GM12864 (cell line): ENCODE measurements at regions not wholly inside any gene's neighbourhood (a gene's known extent, or its start where the extent isn't known, plus 50 kb on each side); places are given as distances from the start of the nearest gene placed in this dataset.

ENCODE experiments used
- DNase-seq: peaks from one replicate; pipeline ENCODE4 v3.0.0-alpha.2; 2011; ENCODE audit warnings: low read depth
- H3K4me3 ChIP-seq: 2 replicates; pipeline ENCODE4 v1.5.1; 2011; ENCODE audit warnings: mild to moderate bottlenecking, low read depth, low read length, control low read depth
- CTCF ChIP-seq: IDR thresholded peaks from 2 replicates; pipeline ENCODE4 v1.5.1; 2011; ENCODE audit warnings: low read depth, mild to moderate bottlenecking, moderate library complexity, low read length, control low read depth, inconsistent platforms; ENCODE audit errors: missing control alignments

- TF ChIP-seq CTCF: no peak
- no peak for DNase-seq
- H3K4me3 ChIP-seq: no peak overlapping the region
Observed at GRCh38 chr11:115819014-115819413, 314.8 kb upstream of the CADM1 start.

GRCh38 chr11:115817844-115818468, 313.7 kb upstream of the CADM1 start:
- H3K4me3 ChIP-seq: no peak overlapping the region
- DNase-seq: no peak
- TF ChIP-seq CTCF: no peak

- no peak for TF ChIP-seq CTCF
- no peak for DNase-seq
- no peak overlapping the region for H3K4me3 ChIP-seq
Observed at GRCh38 chr11:115808351-115808940, 304.2 kb upstream of the CADM1 start.

GRCh38 chr11:115806056-115806455, 301.8 kb upstream of the CADM1 start:
- DNase-seq: no peak
- TF ChIP-seq CTCF: no peak
- H3K4me3 ChIP-seq: no peak overlapping the region

DNA sequence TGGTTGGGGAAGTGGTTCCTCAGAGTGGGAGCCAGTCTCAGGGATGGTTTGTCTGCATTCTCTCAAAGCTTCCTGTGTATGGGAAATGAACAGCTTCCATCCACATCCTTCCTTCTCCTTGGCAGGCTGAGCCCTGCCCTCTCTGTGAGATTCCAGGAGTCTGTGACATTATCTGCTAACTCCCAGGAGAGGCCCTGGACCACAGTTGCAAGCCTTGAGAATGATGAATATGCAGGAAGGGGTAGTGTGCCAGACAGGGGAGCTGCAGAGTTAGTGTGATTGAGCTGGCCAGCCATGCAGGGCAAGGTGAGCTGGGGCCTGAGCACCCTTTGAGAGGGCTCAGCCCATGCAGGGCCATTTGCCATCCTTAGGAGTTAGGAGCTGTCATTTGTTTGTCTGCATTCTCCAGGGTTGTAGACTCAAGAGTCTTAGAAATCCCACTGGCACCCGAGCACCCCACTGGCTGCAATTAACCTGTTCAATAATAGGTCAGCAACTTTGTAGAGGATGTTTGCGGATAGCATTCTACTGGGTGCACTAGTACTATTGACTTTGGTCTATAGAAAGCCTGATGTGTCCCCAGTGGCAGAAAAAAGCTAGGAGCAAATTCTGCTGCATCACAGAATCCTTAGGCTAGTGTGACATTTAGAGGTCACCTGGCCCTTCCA, 299.0 kb upstream of the CADM1 start:
- no peak for DNase-seq
- no peak overlapping the region for H3K4me3 ChIP-seq
- no peak for TF ChIP-seq CTCF

GRCh38 chr11:115802641-115803040, 298.4 kb upstream of the CADM1 start:
- no peak for DNase-seq
- H3K4me3 ChIP-seq: no peak overlapping the region
- no peak for TF ChIP-seq CTCF
